Left colon (tissue), 2 donors: ENCODE measurements at regions not wholly inside any gene's neighbourhood (a gene's known extent, or its start where the extent isn't known, plus 50 kb on each side); places are given as distances from the start of the nearest gene placed in this dataset.
"Not testable (repeated sequence)": the region's sequence is repeated elsewhere in the genome, so short reads cannot be mapped to it uniquely, and the experiment has no call there.

Source experiments
- ATAC-seq: fragments of 200-7000 bp; cut with Tn5 transposase; one replicate; pipeline ENCODE4 v1.9.1; 2020; ENCODE audit warnings: mild to moderate bottlenecking, moderate library complexity
- DNase-seq, 2 donors: peaks; one replicate each; pipeline ENCODE4 v3.0.0-alpha.2; 2020
- intact Hi-C, 2 donors: fragments of 100-400 bp; cut with DNase I in 1 of 2; cut with micrococcal nuclease in 1 of 2; formaldehyde crosslinking; loops; one replicate each; pipeline versions ENCODE4 v1.11.2 to v1.14.0; 2022; cut with DNase I, micrococcal nuclease
- donor health status: DM: no; HTN: no; CAD: no.
- donor health status: DM: yes; HTN: yes; CAD: no.

DNA sequence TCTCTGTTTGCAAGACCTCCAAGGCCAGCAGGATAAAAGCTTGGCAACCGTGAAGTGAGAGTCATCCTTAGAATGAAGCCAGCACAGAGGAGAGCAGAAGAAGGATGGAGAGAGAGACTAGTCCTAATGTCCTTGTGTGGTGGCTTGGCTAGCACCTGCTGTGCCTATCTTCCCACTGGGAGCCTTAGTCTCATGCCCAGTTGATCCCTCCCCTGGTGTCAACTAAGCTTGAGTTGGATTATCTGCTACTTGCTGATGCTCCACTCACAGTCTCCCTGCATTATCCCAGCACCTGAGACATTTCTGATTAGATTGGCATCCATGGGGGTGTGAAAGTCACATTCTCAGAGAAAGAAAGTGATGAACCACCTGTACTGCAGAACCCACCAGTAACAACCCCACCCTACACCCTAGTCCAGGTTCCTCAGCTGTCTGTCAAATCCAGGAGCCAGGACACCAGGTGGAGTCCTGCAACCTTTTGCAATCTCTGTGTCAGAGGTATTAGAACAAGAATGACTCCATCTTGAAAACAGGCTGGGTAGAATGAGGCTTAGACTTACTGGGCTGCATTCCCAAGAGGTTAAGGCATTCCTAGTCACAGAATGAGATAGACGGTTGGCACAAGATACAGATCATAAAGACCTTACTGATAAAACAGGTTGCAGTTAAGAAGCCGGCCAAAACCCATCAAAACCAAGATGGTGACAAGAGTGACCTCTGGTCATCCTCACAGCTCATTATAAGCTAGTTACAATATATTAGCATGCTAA, 460.2 kb upstream of the C16orf82 start:
- no peak for DNase-seq
- intact Hi-C loops = no loop called here
- no peak for ATAC-seq

DNA sequence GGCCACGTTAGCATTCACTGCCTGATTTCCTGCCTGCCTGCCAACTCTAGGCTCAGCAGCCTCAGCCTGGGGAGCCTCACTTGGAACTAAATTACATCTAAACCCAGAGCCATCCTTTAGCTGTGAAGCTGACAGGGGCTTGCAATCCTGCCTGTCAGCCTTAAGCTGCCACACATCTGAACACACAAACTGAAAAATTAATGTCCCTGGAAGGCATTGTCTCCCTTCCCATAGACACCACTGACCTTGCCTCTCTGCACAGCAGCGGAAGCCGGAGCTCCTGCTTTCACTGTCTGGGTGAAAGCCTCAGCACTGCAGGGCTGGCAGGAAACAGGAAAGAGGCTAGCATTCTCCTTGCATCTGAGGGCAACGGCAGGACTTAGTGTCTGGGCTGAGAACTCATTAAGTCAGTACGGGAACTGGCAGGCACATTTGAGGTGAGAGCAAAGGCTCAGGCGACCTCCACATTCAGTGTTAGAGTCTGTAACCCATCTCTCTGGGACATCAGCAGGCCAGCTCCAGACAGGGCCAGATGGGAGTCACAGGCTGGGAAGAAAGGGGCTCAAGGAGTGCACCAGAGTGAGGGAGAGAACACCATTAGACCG, 452.4 kb upstream of the C16orf82 start:
- ATAC-seq = no peak
- intact Hi-C loops = no loop called here
- no peak for DNase-seq

DNA sequence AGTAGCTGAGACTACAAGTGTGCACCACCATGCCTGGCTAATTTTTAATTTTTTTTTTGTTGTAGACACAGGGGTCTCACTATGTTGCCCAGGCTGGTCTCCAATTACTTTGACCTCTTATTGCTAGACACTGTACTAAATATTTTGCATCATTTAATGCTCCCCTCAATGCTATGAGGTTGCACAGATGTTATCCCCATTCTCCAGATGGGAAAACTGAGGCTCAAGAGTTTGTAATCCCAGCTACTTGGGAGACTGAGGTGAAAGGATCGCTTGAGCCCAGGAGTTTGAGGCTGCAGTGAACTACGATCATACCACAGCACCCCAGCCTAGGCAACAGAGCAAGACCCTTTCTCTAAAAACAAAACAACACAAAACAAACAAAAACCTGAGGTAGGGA, 443.3 kb upstream of the C16orf82 start:
- ATAC-seq = no peak
- intact Hi-C loops = no loop called here
- no peak for DNase-seq

DNA sequence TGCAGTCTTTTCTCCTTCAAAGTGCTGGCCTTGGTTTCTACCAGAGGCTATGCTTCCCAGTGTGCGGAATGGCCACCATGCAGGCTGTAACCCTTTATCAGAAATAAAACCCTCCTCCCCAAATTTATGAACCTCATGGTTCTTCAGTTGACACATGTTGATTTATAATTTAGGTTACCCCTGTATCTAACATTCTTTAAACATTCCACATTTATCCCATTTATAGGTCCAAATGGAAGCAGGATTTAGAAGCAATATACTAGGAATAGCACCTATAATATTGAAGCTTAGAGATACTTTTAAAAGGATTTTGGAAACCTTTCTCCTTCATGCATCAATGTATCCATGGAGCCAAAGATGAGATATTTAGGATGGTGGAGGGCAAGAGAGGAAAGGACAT, 438.8 kb upstream of the C16orf82 start:
- no peak for DNase-seq
- ATAC-seq = no peak
- intact Hi-C loops = no loop called here

DNA sequence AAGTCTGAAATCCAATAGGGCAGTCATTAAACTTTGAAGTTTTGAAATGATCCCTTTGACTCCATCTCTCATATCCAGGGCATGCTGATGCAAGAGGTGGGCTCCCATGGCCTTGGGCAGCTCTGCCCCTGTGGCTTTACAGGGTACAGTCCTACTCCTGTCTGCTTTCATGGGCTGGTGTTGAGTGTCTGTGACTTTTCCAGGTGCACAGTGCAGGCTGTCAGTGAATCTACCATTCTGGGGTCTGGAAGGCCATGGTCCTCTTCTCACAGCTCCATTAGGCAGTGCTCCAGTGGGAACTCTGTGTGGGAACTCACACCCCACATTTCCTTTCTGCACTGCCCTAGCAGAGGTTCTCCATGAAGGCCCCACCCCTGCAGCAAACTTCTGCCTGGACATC, 435.4 kb upstream of the C16orf82 start:
- intact Hi-C loops, DNase-seq, ATAC-seq: not testable (repeated sequence)

DNA sequence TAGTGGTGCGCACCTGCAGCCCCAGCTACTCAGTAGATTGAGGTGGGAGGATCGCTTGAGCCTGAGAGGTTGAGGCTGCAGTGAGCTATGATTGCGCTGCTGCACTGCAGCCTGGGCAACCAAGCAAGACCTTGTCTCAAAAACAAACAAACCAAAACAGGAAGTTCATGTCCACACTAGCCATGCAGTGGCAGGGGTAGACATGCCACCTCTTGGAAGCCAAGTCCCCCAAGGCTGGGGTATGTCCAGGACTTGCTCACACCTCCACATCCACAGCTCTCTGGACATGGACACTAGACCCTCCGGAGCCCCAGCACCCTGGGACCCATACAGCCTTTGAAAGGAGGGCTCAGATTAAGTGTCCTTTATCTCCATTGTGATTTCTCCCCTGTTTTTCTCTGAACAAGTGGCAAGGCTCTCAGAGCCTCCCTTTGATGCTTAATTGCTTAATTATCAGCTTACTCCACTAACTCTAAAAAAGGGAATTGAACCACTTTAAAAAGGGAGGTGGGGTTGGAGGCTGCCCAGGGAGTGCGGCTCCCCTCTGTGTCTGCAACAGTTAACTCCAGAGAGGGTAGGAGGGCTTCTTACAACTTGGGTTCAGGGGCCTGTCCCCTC, 424.6 kb upstream of the C16orf82 start:
- intact Hi-C loops = no loop called here
- ATAC-seq = no peak

DNA sequence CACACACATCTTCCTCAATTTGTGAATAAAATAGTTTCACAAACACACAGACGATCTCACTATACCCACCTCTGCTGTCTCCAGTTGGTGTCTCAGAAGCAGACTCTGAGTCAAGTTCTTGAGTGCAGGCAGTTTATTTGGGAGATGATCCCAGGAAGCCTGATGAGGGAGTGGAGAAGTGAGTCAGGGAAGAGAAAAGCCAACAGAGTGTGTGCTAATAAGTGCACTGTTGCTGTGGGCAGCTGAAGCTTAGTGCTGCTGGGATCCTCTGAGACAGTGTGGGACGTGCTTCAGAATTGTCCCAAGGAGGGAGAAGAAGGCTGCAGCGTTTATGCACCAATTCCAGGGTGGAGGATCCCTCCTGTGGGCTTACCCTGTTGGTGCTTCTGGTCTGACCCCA, 423.2 kb upstream of the C16orf82 start:
- DNase-seq (no peak), ATAC-seq (no peak)
- intact Hi-C loops = no loop called here

More for the DNA sequence above, 424.6 kb upstream of the C16orf82 start:
- DNase-seq = no peak

DNA sequence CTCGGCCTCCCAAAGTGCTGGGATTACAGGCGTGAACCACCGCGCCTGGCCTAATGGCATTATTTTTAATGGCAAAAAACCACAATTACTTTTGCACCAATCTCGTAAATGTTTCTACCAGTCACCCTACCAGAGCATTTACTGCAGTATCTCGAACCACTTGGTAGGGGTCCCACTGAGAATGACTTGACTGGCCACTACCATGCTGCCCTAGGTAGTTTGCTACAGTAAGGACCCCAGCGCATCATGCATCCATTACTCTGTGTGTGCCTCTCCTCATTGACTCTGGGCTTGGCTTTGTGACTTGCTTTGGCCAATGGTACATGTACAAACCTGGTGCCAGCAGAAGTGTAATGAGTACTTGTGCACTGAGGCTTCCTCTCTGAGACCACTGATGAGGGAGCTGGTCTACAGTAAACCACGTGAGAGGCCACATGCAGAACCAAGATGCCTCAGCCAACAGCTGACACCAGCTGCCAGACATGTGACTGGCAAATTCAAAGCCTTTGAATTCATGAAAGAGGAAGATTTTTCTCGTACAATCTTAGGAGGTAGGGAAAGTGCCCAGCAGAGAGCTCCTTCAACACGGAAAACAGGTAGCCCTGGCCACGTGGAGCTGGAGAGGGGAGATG, 421.7 kb upstream of the C16orf82 start:
- ATAC-seq = no peak

DNA sequence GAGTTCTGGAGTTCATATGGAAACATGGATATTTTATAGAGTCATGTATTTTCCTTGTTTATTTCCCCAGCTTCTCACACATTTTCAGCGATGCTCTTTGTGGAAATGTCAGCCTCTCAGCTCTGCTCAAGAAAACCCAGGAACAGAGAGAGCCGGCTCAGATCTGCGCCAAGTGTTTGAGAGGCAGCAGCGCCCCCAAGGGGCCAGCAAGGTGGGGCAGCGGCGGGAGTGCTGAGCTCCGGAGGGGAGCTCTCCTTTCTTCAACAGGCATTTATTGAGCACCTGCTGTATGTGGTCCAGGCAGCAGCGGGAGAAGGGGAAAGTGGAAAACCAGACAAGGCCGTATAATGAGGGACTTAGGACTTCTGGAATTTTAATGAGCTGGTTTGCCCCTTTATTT, 421.1 kb upstream of the C16orf82 start:
- DNase-seq = no peak
- intact Hi-C loops = no loop called here
- ATAC-seq = no peak

More for the DNA sequence above, 421.7 kb upstream of the C16orf82 start:
- DNase-seq = peak in 1 of 2 donors; percentile 4
- intact Hi-C loops = no loop called here

DNA sequence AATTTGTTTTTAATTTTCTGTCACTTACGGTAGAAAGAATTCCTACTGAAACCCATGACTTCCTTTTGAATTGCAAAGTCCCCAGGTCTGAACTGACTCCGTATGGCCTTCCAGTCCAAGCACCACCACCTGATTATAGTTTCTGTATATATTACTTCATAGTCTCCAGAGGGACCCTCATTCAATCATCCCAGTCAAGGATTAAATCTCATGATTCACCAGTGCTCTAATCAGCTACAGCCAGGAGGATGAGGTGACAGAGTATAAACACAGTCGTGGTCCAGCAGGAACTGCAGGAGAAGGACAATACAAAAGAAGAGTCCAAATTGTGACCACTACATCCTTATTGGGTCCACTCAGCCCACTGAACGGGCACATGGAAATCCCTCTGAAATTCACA, 418.9 kb upstream of the C16orf82 start:
- ATAC-seq (no peak), DNase-seq (no peak)
- intact Hi-C loops = no loop called here

DNA sequence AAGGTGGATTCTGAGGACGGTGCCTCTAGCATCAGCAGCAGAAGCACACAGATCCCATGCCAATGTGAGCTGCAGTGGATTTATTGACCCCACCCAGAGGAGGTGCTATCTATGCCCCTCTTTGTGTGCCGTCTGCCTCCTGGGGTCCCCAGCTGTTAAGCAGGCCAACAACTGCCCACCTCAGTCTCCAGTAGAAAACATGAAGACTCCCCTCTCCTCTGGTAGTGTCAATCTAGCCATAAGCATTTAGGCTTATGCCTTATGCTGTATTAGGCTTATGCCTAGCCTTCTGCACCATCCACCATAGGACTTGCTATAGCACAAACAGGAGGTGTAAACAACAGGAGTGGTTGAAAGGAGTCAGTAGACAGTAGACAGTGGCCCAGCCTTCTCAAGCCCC, 417.9 kb upstream of the C16orf82 start:
- intact Hi-C loops = no loop called here
- ATAC-seq (no peak), DNase-seq (no peak)

DNA sequence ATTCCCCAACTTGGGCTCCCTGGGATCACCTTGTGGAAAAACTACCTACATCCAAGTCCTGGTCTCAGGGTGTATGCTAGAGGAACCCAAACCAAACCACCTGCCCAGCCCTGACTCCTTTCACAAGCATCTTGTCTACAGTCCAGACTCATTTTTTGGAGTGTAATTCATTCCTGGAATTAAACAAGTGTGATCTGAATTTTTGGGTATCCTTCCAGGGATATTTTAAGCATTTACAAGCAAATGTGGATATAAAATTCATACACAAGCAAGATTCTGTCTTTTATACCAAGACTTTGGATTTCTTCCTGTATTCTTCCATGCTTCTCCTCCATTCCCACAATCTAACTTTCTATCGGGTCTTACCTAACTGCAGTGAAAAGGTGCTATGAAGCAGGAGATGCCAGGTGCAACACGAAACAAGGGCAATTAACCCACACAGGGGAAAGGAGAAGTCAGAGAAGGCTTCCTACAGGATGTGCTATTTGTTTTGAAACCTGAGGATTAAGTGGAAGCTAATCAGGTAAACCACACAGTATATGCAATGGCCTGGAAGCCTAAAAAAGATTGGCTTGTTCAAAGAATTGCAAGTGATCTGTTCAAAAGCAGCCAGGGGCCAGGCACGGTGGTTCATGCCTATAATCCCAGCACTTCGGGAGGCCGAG, 417.2 kb upstream of the C16orf82 start:
- intact Hi-C loops = no loop called here
- ATAC-seq (no peak), DNase-seq (no peak)

DNA sequence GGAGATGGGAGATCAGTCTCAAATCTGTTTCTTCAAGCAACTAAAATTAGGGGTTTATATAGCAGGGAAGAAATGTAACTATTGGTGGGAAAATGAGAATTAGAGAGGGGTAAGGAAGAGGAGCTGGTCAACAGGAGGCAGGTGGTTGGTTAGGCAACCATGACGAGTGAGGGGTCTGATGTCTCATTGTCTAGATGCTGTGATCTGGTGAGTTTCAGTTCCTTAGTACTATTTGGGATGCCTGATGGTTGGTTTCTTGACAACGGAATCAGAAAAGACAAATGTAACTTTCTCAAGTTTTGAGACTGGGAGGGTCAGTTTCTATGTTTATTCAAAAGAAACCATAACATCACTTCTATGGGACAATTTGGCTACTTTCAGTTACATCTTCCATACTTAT, 415.3 kb upstream of the C16orf82 start:
- DNase-seq = no peak
- no peak for ATAC-seq
- intact Hi-C loops = no loop called here

DNA sequence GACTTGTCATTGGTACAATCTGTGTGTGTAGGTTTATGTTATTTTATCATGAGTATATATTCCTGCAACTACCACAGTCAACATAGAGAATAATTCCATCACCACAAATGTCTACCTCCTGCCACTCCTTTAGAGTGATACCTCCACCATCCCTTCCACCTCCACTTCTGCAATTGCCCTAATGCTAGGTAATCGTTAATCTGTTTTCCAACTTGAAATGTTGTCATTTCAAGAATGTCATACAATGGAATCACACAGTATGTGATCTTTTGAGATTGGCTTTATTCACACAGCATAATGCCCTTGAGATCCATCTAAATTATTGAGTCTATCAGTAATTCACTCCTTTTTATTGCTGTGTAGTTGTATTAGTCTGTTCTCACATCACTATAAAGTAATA, 414.8 kb upstream of the C16orf82 start:
- DNase-seq (no peak), ATAC-seq (no peak)
- intact Hi-C loops = no loop called here

DNA sequence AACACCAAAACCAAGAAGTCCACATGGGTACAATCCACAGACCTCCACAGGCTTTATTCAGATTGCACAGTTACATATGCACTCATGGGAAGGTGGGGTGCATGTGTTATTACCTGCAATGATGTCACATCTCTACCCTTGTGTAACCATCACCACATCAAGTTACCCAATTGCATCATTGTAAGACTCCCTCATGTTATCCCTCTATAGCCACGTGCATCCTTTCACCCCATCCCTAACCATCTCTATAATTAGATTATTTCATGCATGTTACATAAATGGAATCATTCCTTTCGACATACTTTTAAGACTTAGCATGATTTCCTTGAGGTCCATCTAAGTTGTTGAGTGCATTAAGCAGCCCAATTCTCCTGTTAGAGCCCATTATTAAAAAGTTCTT, 408.2 kb upstream of the C16orf82 start:
- intact Hi-C loops = no loop called here

DNA sequence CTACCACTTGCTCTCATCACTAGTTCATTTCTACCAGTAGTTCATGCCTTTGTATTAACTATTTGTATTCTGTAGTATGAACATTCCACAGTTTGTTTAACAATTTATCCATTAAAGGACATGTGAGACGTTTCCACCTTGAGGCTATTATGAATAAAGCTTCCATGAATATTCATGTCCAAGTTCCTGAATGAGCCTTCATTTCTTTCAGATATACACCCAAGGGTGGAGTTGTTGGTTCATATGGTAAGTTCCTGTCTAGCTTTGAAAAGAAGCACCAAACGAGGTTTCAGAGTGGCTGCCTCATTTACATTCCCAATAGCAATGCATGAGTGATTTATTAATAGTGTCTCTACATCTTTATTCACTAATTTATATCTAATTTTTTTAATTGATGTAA, 407.8 kb upstream of the C16orf82 start:
- intact Hi-C loops = no loop called here
- no peak for ATAC-seq
- no peak for DNase-seq

More for the DNA sequence above, 408.2 kb upstream of the C16orf82 start:
- DNase-seq (no peak), ATAC-seq (no peak)

DNA sequence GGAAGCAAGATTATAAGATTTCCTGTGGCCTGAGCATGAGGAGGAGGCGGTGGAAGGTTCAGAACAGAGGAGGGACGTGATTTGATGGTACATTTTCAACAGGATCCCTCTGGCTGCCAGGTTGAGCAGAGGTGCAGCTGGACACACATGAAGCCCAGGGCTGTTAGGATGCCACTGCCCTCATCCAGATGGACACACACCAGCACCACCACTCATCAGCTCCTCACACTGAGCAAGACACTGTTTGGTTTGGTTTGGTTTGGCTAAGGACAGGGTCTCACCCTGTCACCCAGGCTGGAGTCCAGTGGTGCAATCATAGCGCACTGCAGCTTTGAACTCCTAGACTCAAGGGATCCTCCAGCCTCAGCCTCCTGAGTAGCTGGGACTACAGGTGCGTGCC, 402.6 kb upstream of the C16orf82 start:
- DNase-seq (no peak), ATAC-seq (no peak)
- intact Hi-C loops = no loop called here

DNA sequence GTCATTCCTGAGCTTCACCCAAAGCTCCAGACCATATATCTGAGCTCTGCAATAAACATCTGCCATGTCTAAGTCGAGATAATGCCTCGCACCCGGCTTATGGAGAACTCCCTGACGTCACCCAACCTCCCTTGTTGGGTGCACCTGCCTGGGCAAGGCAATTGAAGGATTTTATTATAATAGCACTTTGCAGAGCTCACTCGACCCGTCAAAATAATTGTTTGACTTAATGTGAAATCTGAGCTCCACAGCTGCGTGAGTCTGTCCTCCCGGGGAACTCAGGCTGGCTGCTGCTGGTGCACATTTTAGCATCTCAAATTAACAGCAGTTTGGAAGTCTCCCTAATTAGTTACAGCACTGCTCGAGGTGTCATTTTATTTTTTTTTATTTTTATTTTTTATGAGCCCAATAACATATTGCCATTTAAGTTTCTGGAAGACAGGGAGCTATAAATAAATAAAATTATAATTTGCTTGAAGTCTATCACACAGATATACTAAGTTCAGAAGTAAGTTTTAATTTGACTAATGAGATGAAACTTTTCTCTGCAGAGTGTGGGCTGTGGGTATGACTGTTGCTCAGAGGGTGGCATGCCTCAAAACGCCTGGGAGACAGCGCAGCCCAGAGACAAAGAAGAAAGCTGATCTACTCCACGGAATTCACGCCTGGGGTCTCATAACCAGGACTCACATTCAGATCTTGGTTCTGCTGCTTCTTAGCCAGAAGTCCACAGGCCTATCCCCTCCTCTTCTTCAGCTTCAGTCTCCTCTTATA, 401.4 kb upstream of the C16orf82 start:
- ATAC-seq (no peak), DNase-seq (no peak)
- intact Hi-C loops = no loop called here

DNA sequence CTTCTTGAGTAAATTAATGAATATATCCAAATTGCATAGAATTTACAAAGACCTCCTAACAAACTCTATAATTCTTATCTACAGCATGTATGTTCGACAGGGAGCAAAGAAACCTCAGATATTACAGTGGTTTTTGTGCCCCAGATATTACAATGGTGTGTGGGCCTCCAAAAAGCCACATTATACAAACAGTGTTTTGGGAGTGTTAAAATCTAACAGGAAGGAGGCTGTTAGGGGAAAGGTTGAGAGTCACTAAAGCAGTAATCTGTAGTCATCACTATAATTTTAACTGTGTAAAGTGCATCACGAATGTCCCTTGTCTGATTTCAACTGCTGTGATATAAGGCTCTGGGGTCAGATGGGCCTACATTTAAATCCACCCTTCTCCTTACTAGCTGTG, 400.2 kb upstream of the C16orf82 start:
- ATAC-seq (no peak), DNase-seq (no peak)
- intact Hi-C loops = no loop called here
